H1 (cell line): ENCODE measurements at regions not wholly inside any gene's neighbourhood (a gene's known extent, or its start where the extent isn't known, plus 50 kb on each side); places are given as distances from the start of the nearest gene placed in this dataset.

Source experiments
- HDAC2 ChIP-seq, 2 experiments: fragments of 300-600 bp in 1 of 2; sonication (generic) in 1 of 2; IDR thresholded peaks; 2 replicates each; pipeline ENCODE4 v1.6.1; 2011 to 2012; ENCODE audit warnings: low read depth in 2 of 2, low read length in 2 of 2, mild to moderate bottlenecking in 2 of 2, moderate library complexity in 2 of 2, borderline replicate concordance in 1 of 2, inconsistent platforms in 1 of 2
- POLR2AphosphoS5 ChIP-seq: IDR thresholded peaks from 2 replicates; pipeline ENCODE4 v1.6.1; 2011; ENCODE audit warnings: low read depth, low read length
- YY1 ChIP-seq: IDR thresholded peaks from 2 replicates; pipeline ENCODE4 v1.6.1; 2011; ENCODE audit warnings: low read depth, mild to moderate bottlenecking, low read length
- TF ChIP-seq, protein P1 (sequence below), 3 experiments: IDR thresholded peaks; 1 replicate in 2 of 3; 2 replicates in 1 of 3; pipeline versions ENCODE4 v1.5.1 to v1.6.1; 2011; ENCODE audit warnings: low read length in 3 of 3, mild to moderate bottlenecking in 3 of 3, inconsistent platforms in 2 of 3, low read depth in 1 of 3, moderate library complexity in 1 of 3; ENCODE audit not compliant: insufficient read depth in 1 of 3; ENCODE audit errors: control extremely low read depth in 1 of 3
- TF ChIP-seq, protein P2 (sequence below): IDR thresholded peaks from 2 replicates; pipeline ENCODE4 v1.6.1; 2011; ENCODE audit warnings: low read depth, mild to moderate bottlenecking, low read length; ENCODE audit not compliant: insufficient read depth

DNA sequence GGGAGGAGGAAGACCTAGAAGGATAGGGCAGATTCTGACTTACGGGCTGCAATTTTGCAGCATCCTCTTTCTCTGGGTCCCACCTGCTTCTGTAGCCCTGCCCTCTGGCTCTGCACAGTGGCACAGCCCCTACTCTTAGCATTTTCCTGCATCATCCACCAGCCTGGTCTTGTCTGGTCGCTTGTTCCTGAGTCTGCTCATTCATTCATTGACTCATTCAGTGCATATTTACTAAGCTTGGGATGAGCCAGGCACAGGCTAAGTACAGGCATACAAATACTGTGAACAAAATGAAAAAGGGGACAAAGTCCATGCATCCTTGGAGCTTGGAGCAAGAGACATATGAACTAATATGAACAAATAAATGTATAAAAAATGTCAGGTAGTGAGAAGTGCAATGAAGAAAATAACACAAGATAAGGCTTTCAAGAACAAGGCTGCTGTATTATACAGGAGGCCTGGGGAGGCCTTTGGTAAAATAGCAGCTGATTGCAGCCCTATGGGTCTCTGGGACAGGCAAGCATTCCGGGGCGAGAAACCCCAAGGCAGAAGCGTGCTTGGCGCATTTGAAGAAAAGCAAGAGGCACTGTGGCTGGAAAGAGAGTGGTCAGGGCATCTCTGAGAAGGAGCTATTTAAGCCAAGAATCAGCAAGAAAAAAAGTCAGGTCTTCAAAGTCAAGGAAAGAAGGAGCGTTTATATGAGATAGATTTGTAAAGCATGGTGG, 108.0 kb upstream of the ALX4 start:
- TF ChIP-seq YY1: no peak
- TF ChIP-seq, protein P1, sequence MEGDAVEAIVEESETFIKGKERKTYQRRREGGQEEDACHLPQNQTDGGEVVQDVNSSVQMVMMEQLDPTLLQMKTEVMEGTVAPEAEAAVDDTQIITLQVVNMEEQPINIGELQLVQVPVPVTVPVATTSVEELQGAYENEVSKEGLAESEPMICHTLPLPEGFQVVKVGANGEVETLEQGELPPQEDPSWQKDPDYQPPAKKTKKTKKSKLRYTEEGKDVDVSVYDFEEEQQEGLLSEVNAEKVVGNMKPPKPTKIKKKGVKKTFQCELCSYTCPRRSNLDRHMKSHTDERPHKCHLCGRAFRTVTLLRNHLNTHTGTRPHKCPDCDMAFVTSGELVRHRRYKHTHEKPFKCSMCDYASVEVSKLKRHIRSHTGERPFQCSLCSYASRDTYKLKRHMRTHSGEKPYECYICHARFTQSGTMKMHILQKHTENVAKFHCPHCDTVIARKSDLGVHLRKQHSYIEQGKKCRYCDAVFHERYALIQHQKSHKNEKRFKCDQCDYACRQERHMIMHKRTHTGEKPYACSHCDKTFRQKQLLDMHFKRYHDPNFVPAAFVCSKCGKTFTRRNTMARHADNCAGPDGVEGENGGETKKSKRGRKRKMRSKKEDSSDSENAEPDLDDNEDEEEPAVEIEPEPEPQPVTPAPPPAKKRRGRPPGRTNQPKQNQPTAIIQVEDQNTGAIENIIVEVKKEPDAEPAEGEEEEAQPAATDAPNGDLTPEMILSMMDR (IDR thresholded peaks at IDR 0.05; ENCODE audit: control extremely low read depth in 1 of 3, insufficient read depth in 1 of 3, low read depth in 1 of 3, low read length in 3 of 3): no peak
- TF ChIP-seq HDAC2 (IDR thresholded peaks at IDR 0.05; ENCODE audit: borderline replicate concordance in 1 of 2, low read depth in 2 of 2, low read length in 2 of 2): no peak
- TF ChIP-seq, protein P2, sequence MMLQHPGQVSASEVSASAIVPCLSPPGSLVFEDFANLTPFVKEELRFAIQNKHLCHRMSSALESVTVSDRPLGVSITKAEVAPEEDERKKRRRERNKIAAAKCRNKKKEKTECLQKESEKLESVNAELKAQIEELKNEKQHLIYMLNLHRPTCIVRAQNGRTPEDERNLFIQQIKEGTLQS: no peak
- no peak for TF ChIP-seq POLR2AphosphoS5
